Liver (tissue), 8 donors: ENCODE measurements at regions not wholly inside any gene's neighbourhood (a gene's known extent, or its start where the extent isn't known, plus 50 kb on each side); places are given as distances from the start of the nearest gene placed in this dataset.

Experiments
- DNase-seq: peaks from one replicate; pipeline ENCODE4 v3.0.0-alpha.2; 2017; ENCODE audit warnings: low spot score
- H3K27ac ChIP-seq, 2 donors: one replicate each; pipeline ENCODE4 v1.7.0; 2013; ENCODE audit warnings: inconsistent platforms in 2 of 2, low read length in 2 of 2, control low read depth in 1 of 2, low read depth in 1 of 2, mild to moderate bottlenecking in 1 of 2
- H3K27me3 ChIP-seq, 4 donors: one replicate each; pipeline versions ENCODE4 v1.6.1 to v1.7.0; 2013; ENCODE audit warnings: low read length in 3 of 4, inconsistent platforms in 1 of 4, mild to moderate bottlenecking in 1 of 4, moderate library complexity in 1 of 4; ENCODE audit not compliant: control insufficient read depth in 4 of 4, insufficient read depth in 4 of 4
- H3K36me3 ChIP-seq, 4 donors: one replicate each; pipeline versions ENCODE4 v1.6.1 to v1.7.0; 2013; ENCODE audit warnings: low read length in 3 of 4, mild to moderate bottlenecking in 3 of 4, low read depth in 1 of 4, moderate library complexity in 1 of 4; ENCODE audit not compliant: control insufficient read depth in 4 of 4, insufficient read depth in 3 of 4
- H3K4me1 ChIP-seq, 4 donors: one replicate each; pipeline versions ENCODE4 v1.6.1 to v1.7.0; 2013; ENCODE audit warnings: low read length in 3 of 4, mild to moderate bottlenecking in 3 of 4, moderate library complexity in 1 of 4; ENCODE audit not compliant: control insufficient read depth in 4 of 4, insufficient read depth in 4 of 4
- H3K4me3 ChIP-seq, 3 donors: one replicate each; pipeline versions ENCODE4 v1.6.1 to v1.7.0; 2013; ENCODE audit warnings: low read length in 3 of 3, control low read depth in 1 of 3, low read depth in 1 of 3, mild to moderate bottlenecking in 1 of 3
- H3K9ac ChIP-seq, 2 donors: one replicate each; pipeline ENCODE4 v1.7.0; 2013; ENCODE audit warnings: low read length in 2 of 2, mild to moderate bottlenecking in 2 of 2, moderate library complexity in 2 of 2, control low read depth in 1 of 2, low read depth in 1 of 2
- H3K9me3 ChIP-seq, 4 donors: one replicate each; pipeline versions ENCODE4 v1.6.1 to v1.7.0; 2013; ENCODE audit warnings: low read length in 3 of 4; ENCODE audit not compliant: control insufficient read depth in 4 of 4
- ATF3 ChIP-seq: IDR thresholded peaks from 2 replicates; pipeline ENCODE4 v1.6.1; 2016; ENCODE audit warnings: antibody characterized with exemption
- CTCF ChIP-seq: fragments of 150-350 bp; IDR thresholded peaks from 2 replicates; pipeline ENCODE4 v1.5.1; 2017; ENCODE audit warnings: improper control_type of control experiment, low read depth, low read length; ENCODE audit not compliant: missing input control
- EGR1 ChIP-seq, 2 donors: IDR thresholded peaks; 2 replicates each; pipeline ENCODE4 v1.6.1; 2016 to 2018; ENCODE audit warnings: antibody characterized with exemption in 2 of 2, low read depth in 2 of 2
- FOXA1 ChIP-seq: IDR thresholded peaks from 2 replicates; pipeline ENCODE4 v1.6.1; 2016; ENCODE audit warnings: antibody characterized with exemption
- GABPA ChIP-seq, 2 donors: IDR thresholded peaks in 1 of 2; conservative IDR thresholded peaks in 1 of 2; 2 replicates each; pipeline ENCODE4 v1.6.1; 2016; ENCODE audit warnings: antibody characterized with exemption in 2 of 2, mild to moderate bottlenecking in 1 of 2, moderate library complexity in 1 of 2
- HNF4A ChIP-seq, 2 donors: conservative IDR thresholded peaks; 2 replicates each; pipeline ENCODE4 v1.6.1; 2016; ENCODE audit warnings: antibody characterized with exemption in 2 of 2, mild to moderate bottlenecking in 2 of 2
- HNF4G ChIP-seq: IDR thresholded peaks from 2 replicates; pipeline ENCODE4 v1.6.1; 2016; ENCODE audit warnings: antibody characterized with exemption
- JUND ChIP-seq, 2 donors: IDR thresholded peaks; 2 replicates each; pipeline ENCODE4 v1.6.1; 2016; ENCODE audit warnings: antibody characterized with exemption in 2 of 2
- MAX ChIP-seq: IDR thresholded peaks from 2 replicates; pipeline ENCODE4 v1.6.1; 2016; ENCODE audit warnings: antibody characterized with exemption
- NR2F2 ChIP-seq: IDR thresholded peaks from 2 replicates; pipeline ENCODE4 v1.6.1; 2016; ENCODE audit warnings: antibody characterized with exemption
- RAD21 ChIP-seq, 2 donors: IDR thresholded peaks; 2 replicates each; pipeline ENCODE4 v1.6.1; 2016; ENCODE audit warnings: antibody characterized with exemption in 2 of 2, mild to moderate bottlenecking in 2 of 2
- REST ChIP-seq: IDR thresholded peaks from 2 replicates; pipeline ENCODE4 v1.6.1; 2016; ENCODE audit warnings: antibody characterized with exemption, mild to moderate bottlenecking
- RXRA ChIP-seq, 2 donors: IDR thresholded peaks; 2 replicates each; pipeline ENCODE4 v1.6.1; 2017 to 2018; ENCODE audit warnings: antibody characterized with exemption in 2 of 2, mild to moderate bottlenecking in 1 of 2
- SP1 ChIP-seq: IDR thresholded peaks from 2 replicates; pipeline ENCODE4 v1.6.1; 2018; ENCODE audit warnings: antibody characterized with exemption, mild to moderate bottlenecking
- TAF1 ChIP-seq: conservative IDR thresholded peaks from 2 replicates; pipeline ENCODE4 v1.6.1; 2016; ENCODE audit warnings: antibody characterized with exemption, mild to moderate bottlenecking
- YY1 ChIP-seq: IDR thresholded peaks from 2 replicates; pipeline ENCODE4 v1.6.1; 2016; ENCODE audit warnings: antibody characterized with exemption, mild to moderate bottlenecking
- ZBTB33 ChIP-seq: IDR thresholded peaks from 2 replicates; pipeline ENCODE4 v1.6.1; 2016; ENCODE audit warnings: antibody characterized with exemption
- WGBS: extraction: QIAGEN DNeasy Blood & Tissue Kit; methylation state at CpG from one replicate; pipeline ENCODE4 v1.1.7; 2013; 5-methylcytosine and 5-hydroxymethylcytosine counted together
- donor health status: healthy.
- donor health status: healthy.
- donor health status: healthy.
- donor health status: healthy.
- donor health status: healthy.

- no peak for TF ChIP-seq REST
- TF ChIP-seq RXRA (IDR thresholded peaks at IDR 0.05): no peak
- no peak for TF ChIP-seq SP1
- no peak for TF ChIP-seq JUND (IDR thresholded peaks at IDR 0.05)
Observed at GRCh38 chr2:12506846-12507245, 209.9 kb upstream of the TRIB2 start (continued).

- no peak for DNase-seq
- Histone ChIP-seq H3K27ac (no peak overlapping the region), H3K36me3 (no peaks in the 10 kb centered on the region), H3K4me3 (no peak overlapping the region), H3K4me1 (no peaks in the 10 kb centered on the region), H3K27me3 (no peaks in the 10 kb centered on the region), H3K9me3 (no peaks in the 10 kb centered on the region), H3K9ac (no peak overlapping the region)
- 78% methylated on average over 7 of the region's 7 CpGs for WGBS
- TF ChIP-seq GABPA (IDR thresholded peaks at IDR 0.05 in 1 of 2, conservative IDR thresholded peaks at IDR 0.05 in 1 of 2) (no peak), REST (no peak), YY1 (no peak), ZBTB33 (no peak), TAF1 (no peak), FOXA1 (no peak), RAD21 (IDR thresholded peaks at IDR 0.05) (no peak), EGR1 (IDR thresholded peaks at IDR 0.05; ENCODE audit: low read depth in 2 of 2) (no peak), NR2F2 (no peak), HNF4A (conservative IDR thresholded peaks at IDR 0.05) (no peak), JUND (IDR thresholded peaks at IDR 0.05) (no peak), RXRA (IDR thresholded peaks at IDR 0.05) (no peak), CTCF (no peak), SP1 (no peak), ATF3 (no peak), MAX (no peak), HNF4G (no peak)
Observed at GRCh38 chr2:12507295-12507694, 209.4 kb upstream of the TRIB2 start.
